ENCODE measurements at regions not wholly inside any gene's neighbourhood (a gene's known extent, or its start where the extent isn't known, plus 50 kb on each side); places are given as distances from the start of the nearest gene placed in this dataset.

- no peak for DNase-seq
These were observed 314.9 kb upstream of the SOX11 start for GRCh38 chr2:5377323-5377722.

DNA sequence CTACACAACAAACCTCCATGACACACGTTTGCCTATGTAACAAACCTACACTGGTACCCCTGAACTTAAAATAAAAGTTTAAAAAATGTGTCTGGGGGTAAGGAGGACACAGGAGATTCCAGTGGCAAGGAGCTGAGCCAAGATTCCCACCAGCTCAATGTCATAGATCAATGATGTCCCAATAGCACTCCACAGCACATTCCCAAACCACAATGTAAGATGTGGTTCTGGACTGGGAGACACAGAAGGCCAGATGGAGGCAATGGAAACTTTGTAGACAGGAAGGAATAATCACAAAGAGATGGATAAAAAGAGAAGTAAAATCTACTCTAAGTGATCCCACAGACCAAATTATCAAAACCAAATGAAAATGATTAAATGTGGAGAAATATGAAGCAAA is 312.4 kb upstream of the SOX11 start:
- DNase-seq: no peak

- DNase-seq: no peak
These were observed 306.6 kb upstream of the SOX11 start for GRCh38 chr2:5385596-5385995.

- no peak for DNase-seq
These were observed 304.8 kb upstream of the SOX11 start for GRCh38 chr2:5387406-5387805.

GRCh38 chr2:5389740-5390139 is 302.4 kb upstream of the SOX11 start:
- DNase-seq: no peak

GRCh38 chr2:5391362-5391761 is 300.8 kb upstream of the SOX11 start:
- DNase-seq: peak; percentile 70

DNA sequence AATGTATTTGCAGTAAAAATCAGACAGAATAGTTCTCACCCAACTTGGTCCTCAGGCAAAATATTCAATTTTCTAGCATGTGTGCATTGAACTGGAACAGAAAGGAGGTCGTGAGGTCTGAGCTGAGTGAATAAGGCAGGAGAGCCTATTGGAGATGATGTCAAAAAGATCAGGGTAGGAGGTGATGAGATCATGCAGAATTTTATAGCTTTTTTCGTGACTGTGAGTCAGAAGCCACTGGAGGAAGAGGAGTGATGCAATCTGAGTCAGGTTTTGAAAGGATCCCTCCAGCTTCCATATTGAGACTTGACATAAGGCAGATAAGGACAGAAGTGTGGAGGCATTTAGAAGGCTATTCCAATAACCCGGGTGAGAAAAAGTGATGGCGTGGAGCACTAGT is 299.5 kb upstream of the SOX11 start:
- DNase-seq: no peak

DNA sequence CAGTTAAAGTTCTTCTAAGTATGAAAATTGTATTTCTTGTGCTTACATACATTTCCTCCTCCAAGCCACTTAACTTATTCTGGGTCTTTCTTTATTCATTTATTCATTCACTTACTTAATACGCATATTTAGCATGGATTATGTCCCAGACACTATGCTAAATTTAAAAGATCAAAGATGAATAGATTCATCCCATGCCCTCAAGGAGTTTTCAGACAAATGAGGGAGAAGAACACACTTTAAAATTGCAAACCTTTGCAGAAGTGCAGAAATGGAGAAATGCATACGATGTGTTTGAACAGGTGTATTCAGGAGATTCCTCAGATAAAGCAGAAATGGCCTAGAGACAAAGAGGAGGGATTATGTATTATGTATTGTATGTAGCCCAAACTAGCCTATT is 298.7 kb upstream of the SOX11 start:
- DNase-seq: no peak

GRCh38 chr2:5394223-5394622 is 298.0 kb upstream of the SOX11 start:
- DNase-seq: no peak

DNA sequence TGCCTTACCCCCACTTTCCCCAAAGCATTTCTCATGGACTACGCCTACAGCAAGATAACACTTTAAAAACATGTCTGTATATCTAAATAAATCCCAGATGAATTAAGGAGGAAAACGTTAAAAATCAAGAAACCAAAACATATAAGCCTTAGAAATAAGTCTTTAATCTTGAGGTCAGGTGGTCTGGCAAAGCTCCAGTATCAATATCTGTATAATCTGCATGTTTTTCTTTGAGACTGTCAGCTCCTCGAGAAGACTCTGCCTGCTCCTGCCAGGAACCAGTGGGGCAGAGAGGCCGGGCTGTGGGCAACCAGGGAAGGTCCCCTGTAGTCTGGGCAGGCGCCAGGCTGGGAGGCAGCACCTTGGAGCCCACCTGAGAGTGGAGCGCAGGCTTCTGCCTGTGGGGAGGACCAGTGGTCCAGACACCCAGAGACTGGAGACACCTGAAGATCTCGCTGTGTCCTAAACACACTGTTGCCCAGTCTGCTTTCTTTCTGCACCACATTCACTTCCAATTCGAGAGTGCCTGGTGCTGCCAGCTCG is 291.0 kb upstream of the SOX11 start:
- no peak for DNase-seq

DNA sequence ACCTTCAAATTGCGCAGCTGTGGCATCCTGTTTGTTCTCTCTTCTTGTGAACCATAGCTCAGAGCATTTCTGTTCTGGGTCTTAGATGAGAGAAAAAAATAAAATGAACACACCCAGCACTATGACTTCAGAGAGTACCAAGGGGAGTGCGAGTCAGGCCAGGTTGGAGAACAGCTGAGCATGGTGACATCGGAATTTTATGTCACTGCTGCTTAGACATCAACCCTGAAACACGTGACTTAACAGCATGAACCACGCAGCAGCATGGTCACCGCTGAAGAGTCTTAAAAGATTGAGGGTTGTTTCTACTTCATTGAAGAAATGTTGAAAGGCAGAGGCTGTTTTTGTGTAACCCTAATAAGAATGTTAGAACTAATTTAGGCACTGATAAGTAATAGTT is 288.8 kb upstream of the SOX11 start:
- no peak for DNase-seq

- DNase-seq: peak; percentile 79
These were observed 282.2 kb upstream of the SOX11 start for GRCh38 chr2:5409898-5410381.

DNA sequence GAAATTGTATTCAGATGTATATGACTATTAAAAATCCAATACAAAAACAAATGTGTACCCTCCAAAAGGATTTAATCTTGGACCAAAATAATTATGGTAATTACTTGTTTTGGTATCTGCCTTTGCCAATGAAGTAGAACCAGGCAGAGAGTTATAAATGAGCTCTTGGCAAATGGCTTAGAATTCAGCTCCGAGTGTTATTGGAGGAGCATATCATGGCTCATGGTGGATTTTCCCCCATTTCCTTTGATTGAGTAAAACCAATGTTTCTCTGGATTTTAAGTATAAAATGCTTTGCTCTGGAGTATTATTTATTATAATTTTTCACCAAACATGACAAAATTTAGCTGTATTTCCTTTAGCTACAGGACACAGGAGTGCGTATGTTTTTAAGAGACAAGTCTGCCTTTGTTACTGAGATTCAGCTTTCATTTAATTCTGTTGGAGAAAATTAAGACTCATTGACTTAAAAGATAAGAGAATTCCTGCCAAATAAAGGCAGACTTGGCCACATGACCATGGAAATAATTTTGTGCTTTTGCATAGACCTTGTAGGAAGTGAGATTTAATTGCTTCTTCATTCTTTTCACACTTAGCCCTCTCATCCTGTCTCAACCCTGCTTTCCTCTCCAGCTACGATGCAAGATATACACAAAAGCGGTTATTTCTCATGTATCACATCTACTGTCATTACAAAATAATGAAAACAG is 281.0 kb upstream of the SOX11 start:
- DNase-seq: no peak

- no peak for DNase-seq
These were observed 280.2 kb upstream of the SOX11 start for GRCh38 chr2:5412001-5412400.

GRCh38 chr2:5433855-5434254 is 258.3 kb upstream of the SOX11 start:
- peak; percentile 59 for DNase-seq

DNA sequence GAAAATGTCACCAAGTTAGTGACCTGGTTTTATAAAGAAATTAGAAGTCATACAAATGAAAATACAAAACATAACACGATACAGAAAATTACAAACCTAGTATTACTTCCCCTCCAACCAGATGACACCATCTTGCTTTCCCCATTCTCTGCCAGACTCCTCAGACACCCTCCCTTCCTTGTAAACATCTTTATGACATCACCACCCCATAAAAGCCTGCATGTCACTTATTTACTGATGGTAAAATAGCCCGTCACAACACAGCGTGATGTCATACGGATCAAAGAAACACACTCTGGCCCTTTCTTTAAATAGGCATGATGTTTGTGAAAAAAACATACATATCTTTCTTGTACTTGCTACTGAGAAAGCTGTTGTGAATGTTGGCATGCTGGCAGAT is 254.8 kb upstream of the SOX11 start:
- no peak for DNase-seq

DNA sequence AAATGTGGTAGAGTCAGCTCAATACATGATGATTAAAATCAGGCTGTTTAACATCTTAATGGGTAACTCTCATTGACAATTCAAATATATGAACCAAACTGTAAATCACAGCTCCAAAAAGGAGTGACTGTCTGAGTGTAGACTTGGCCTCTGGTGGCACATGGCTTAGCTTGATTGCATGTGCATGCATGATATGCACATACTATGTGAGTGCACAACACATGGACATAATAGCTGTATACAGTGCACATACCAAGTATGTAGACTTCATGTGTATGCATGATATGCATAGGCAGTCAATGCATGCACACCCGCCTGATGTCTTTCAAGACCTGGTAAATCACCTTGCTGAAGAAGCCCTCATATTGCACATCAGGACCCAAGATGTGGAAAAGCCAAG is 252.0 kb upstream of the SOX11 start:
- no peak for DNase-seq

- no peak for DNase-seq
These were observed 249.4 kb upstream of the SOX11 start for GRCh38 chr2:5442736-5443135.

GRCh38 chr2:5444168-5444567 is 248.0 kb upstream of the SOX11 start:
- DNase-seq: no peak

GRCh38 chr2:5444854-5445253 is 247.3 kb upstream of the SOX11 start:
- DNase-seq: no peak

GRCh38 chr2:5449867-5450266 is 242.3 kb upstream of the SOX11 start:
- DNase-seq: no peak

- no peak for DNase-seq
These were observed 238.7 kb upstream of the SOX11 start for GRCh38 chr2:5453220-5454050.

DNA sequence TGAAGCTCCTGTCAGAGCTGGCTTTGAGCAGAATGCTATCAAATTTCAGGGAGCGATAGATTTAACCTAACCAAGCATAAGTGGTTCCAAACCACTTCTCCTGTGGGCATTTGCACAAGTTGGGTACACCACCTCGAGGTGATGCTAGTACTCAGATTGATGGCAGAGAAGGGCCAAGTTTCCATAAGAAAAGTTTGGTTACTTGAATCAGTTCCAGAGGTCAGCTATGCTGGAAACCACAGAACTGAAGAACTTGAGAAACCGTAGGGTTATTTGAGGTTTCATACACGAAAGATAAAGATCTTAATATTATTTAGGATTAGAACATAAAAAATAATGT is 238.2 kb upstream of the SOX11 start:
- no peak for DNase-seq

GRCh38 chr2:5459041-5459440 is 233.1 kb upstream of the SOX11 start:
- DNase-seq: no peak
